DND-41 (cell line): ENCODE measurements at regions not wholly inside any gene's neighbourhood (a gene's known extent, or its start where the extent isn't known, plus 50 kb on each side); places are given as distances from the start of the nearest gene placed in this dataset.

ENCODE experiments used
- ATAC-seq: fragments of 200-7000 bp; cut with Tn5 transposase; 3 replicates; pipeline ENCODE4 v1.9.1; 2021; ENCODE audit warnings: low read depth; ENCODE audit not compliant: insufficient read depth
- DNase-seq: peaks from one replicate; pipeline ENCODE4 v3.0.0-alpha.2; 2020
- H2AFZ ChIP-seq: 2 replicates; pipeline ENCODE4 v1.6.0; 2012; ENCODE audit warnings: low read depth, low read length
- H3K27ac ChIP-seq: 2 replicates; pipeline ENCODE4 v1.5.1; 2012; ENCODE audit warnings: low read length, inconsistent platforms
- H3K27me3 ChIP-seq: fragments of 200-600 bp; sonication (generic); 2 replicates; pipeline ENCODE4 v1.6.0; 2012; ENCODE audit warnings: low read length, mild to moderate bottlenecking, inconsistent platforms; ENCODE audit not compliant: insufficient read depth, poor library complexity
- H3K36me3 ChIP-seq: 2 replicates; pipeline ENCODE4 v1.5.1; 2012; ENCODE audit warnings: low read length, inconsistent platforms; ENCODE audit not compliant: insufficient read depth
- H3K4me1 ChIP-seq: 2 replicates; pipeline ENCODE4 v1.5.1; 2012; ENCODE audit warnings: mild to moderate bottlenecking, low read length; ENCODE audit not compliant: insufficient read depth
- H3K4me2 ChIP-seq: 2 replicates; pipeline ENCODE4 v1.6.0; 2012; ENCODE audit warnings: mild to moderate bottlenecking, moderate library complexity, low read length, inconsistent platforms; ENCODE audit not compliant: insufficient read depth
- H3K4me3 ChIP-seq, 2 experiments: fragments of 200-600 bp in 1 of 2; shearing (Covaris generic) in 1 of 2; 2 replicates each; pipeline ENCODE4 v1.5.1; 2012 to 2016; ENCODE audit warnings: inconsistent platforms in 2 of 2, low read length in 2 of 2, mild to moderate bottlenecking in 2 of 2, low read depth in 1 of 2, moderate library complexity in 1 of 2
- H3K79me2 ChIP-seq: 2 replicates; pipeline ENCODE4 v1.6.0; 2012; ENCODE audit warnings: low read length, inconsistent platforms; ENCODE audit not compliant: insufficient read depth
- H3K9ac ChIP-seq: 2 replicates; pipeline ENCODE4 v1.6.0; 2012; ENCODE audit warnings: low read depth, mild to moderate bottlenecking, inconsistent platforms, low read length, moderate library complexity
- H3K9me3 ChIP-seq: 2 replicates; pipeline ENCODE4 v1.5.1; 2012; ENCODE audit warnings: low read length, moderate library complexity, mild to moderate bottlenecking, inconsistent platforms; ENCODE audit not compliant: insufficient read depth, severe bottlenecking
- H4K20me1 ChIP-seq: 2 replicates; pipeline ENCODE4 v1.6.0; 2012; ENCODE audit warnings: low read length; ENCODE audit not compliant: insufficient read depth
- CTCF ChIP-seq: IDR thresholded peaks from 2 replicates; pipeline ENCODE4 v1.5.1; 2012; ENCODE audit warnings: borderline replicate concordance, low read length, moderate library complexity, mild to moderate bottlenecking; ENCODE audit not compliant: poor library complexity, severe bottlenecking; ENCODE audit errors: extremely low read depth
- EZH2 ChIP-seq: IDR thresholded peaks from 3 replicates; pipeline ENCODE4 v1.6.1; 2012; ENCODE audit warnings: borderline replicate concordance, low read depth, mild to moderate bottlenecking, moderate library complexity, low read length, inconsistent platforms; ENCODE audit not compliant: severe bottlenecking

DNA sequence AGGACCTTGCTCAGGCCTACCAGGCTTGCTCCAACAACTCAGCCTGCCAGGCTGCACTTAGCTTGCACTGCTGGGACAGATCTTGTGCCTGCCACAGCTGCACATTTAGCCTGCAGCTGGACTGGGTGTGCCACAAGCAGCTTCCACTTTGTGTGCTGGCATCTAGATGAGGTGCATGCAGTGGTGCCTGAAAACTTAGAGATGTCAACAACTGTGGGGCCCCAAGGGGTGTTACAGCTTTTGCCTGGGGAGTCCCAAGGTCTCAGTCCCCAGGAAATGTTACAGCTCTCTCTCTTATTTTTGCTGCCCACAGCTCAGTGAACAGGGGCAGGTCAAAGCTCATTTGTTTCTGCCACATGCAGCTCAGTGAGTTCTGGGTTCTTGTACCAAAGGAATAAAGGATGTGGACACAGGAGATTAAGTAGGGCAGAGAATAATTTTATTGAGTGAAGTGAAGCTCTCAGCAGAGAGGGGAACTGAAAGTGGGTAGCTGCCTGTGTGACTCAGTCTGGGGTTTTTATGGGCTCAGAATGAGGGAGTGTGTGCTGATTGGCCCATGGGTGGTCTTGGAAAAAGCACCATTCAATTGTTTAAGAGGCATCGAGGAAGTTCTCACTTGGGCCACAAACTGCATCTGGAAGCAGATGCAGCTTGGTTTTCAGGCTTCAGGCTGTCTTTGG, 828.3 kb downstream of the TECRL start:
- H3K4me3 ChIP-seq, result no peak overlapping the region
- DNase-seq (no peak), ATAC-seq (no peak)
- no peaks in the 10 kb centered on the region for H3K27me3 ChIP-seq
- TF ChIP-seq CTCF, result no peak
- TF ChIP-seq EZH2, result no peak
- H3K36me3 ChIP-seq, result no peaks in the 10 kb centered on the region
- H3K9me3 ChIP-seq, result no peaks in the 10 kb centered on the region
- H4K20me1 ChIP-seq, result no peaks in the 10 kb centered on the region
- no peak overlapping the region for H3K27ac ChIP-seq
- no peak overlapping the region for H3K9ac ChIP-seq
- no peaks in the 10 kb centered on the region for H3K4me1 ChIP-seq
- H3K79me2 ChIP-seq, result no peaks in the 10 kb centered on the region
- no peak overlapping the region for H3K4me2 ChIP-seq
- no peak overlapping the region for H2AFZ ChIP-seq

- Histone ChIP-seq H3K27me3 (no peaks in the 10 kb centered on the region), H3K79me2 (no peaks in the 10 kb centered on the region), H3K4me2 (no peak overlapping the region), H3K36me3 (no peaks in the 10 kb centered on the region), H3K9me3 (no peaks in the 10 kb centered on the region), H2AFZ (no peak overlapping the region), H3K4me1 (no peaks in the 10 kb centered on the region), H3K4me3 (no peak overlapping the region), H4K20me1 (no peaks in the 10 kb centered on the region), H3K27ac (no peak overlapping the region), H3K9ac (no peak overlapping the region)
- ATAC-seq (no peak), DNase-seq (no peak)
- no peak for TF ChIP-seq CTCF
- no peak for TF ChIP-seq EZH2
Observed at GRCh38 chr4:63578383-63578782, 830.9 kb downstream of the TECRL start.

GRCh38 chr4:63566658-63567057, 842.6 kb downstream of the TECRL start:
- no peak overlapping the region for H3K27ac ChIP-seq
- no peak for DNase-seq
- H3K4me3 ChIP-seq, result no peak overlapping the region

More at GRCh38 chr4:63566658-63567057, 842.6 kb downstream of the TECRL start:
- no peak for TF ChIP-seq CTCF
- TF ChIP-seq EZH2, result no peak
- Histone ChIP-seq H2AFZ (no peak overlapping the region), H3K79me2 (no peaks in the 10 kb centered on the region), H4K20me1 (no peaks in the 10 kb centered on the region), H3K36me3 (no peaks in the 10 kb centered on the region), H3K4me2 (no peak overlapping the region), H3K9me3 (no peaks in the 10 kb centered on the region), H3K27me3 (no peaks in the 10 kb centered on the region), H3K4me1 (no peaks in the 10 kb centered on the region), H3K9ac (no peak overlapping the region)
- no peak for ATAC-seq
